HUES6 (cell line): ENCODE measurements at regions not wholly inside any gene's neighbourhood (a gene's known extent, or its start where the extent isn't known, plus 50 kb on each side); places are given as distances from the start of the nearest gene placed in this dataset.

Experiments
- H3K27ac ChIP-seq: 2 replicates; pipeline ENCODE4 v1.7.0; 2013; ENCODE audit warnings: low read depth, mild to moderate bottlenecking, low read length, inconsistent platforms
- H3K27me3 ChIP-seq: 2 replicates; pipeline ENCODE4 v1.6.1; 2013; ENCODE audit warnings: low read length; ENCODE audit not compliant: control insufficient read depth, insufficient read depth
- H3K36me3 ChIP-seq: 2 replicates; pipeline ENCODE4 v1.6.1; 2013; ENCODE audit warnings: low read length; ENCODE audit not compliant: control insufficient read depth, insufficient read depth
- H3K4me1 ChIP-seq: 2 replicates; pipeline ENCODE4 v1.6.1; 2013; ENCODE audit warnings: low read length; ENCODE audit not compliant: control insufficient read depth, insufficient read depth
- H3K4me3 ChIP-seq: 2 replicates; pipeline ENCODE4 v1.5.1; 2013; ENCODE audit warnings: low read depth, low read length
- H3K9ac ChIP-seq: one replicate; pipeline ENCODE4 v1.6.1; 2013; ENCODE audit warnings: mild to moderate bottlenecking, low read length
- H3K9me3 ChIP-seq: 2 replicates; pipeline ENCODE4 v1.6.1; 2013; ENCODE audit warnings: low read depth, low read length; ENCODE audit not compliant: control insufficient read depth, insufficient read depth

GRCh38 chr15:61537337-61537736 lies 308.2 kb upstream of the RORA start:
- no peak overlapping the region for H3K9ac ChIP-seq
- H3K27ac ChIP-seq: no peak overlapping the region
- H3K36me3 ChIP-seq: no peaks in the 10 kb centered on the region

GRCh38 chr15:61534986-61535385 lies 305.9 kb upstream of the RORA start:
- no peak overlapping the region for H3K9ac ChIP-seq
- H3K27ac ChIP-seq: no peak overlapping the region
- H3K4me1 ChIP-seq: no peaks in the 10 kb centered on the region
- no peak overlapping the region for H3K4me3 ChIP-seq
- H3K36me3 ChIP-seq: no peaks in the 10 kb centered on the region
- no peaks in the 10 kb centered on the region for H3K27me3 ChIP-seq
- H3K9me3 ChIP-seq: no peaks in the 10 kb centered on the region

More at GRCh38 chr15:61537337-61537736, 308.2 kb upstream of the RORA start:
- no peaks in the 10 kb centered on the region for H3K9me3 ChIP-seq
- H3K4me3 ChIP-seq: no peak overlapping the region
- H3K27me3 ChIP-seq: no peaks in the 10 kb centered on the region
- H3K4me1 ChIP-seq: no peaks in the 10 kb centered on the region

GRCh38 chr15:61530769-61531168 lies 301.7 kb upstream of the RORA start:
- no peaks in the 10 kb centered on the region for H3K27me3 ChIP-seq
- peaks cover 15% of the 10 kb centered on the region for H3K4me1 ChIP-seq
- H3K36me3 ChIP-seq: no peaks in the 10 kb centered on the region
- H3K4me3 ChIP-seq: no peak overlapping the region
- H3K9me3 ChIP-seq: no peaks in the 10 kb centered on the region
- no peak overlapping the region for H3K9ac ChIP-seq
- H3K27ac ChIP-seq: no peak overlapping the region

GRCh38 chr15:61528581-61528910 lies 299.4 kb upstream of the RORA start:
- no peak overlapping the region for H3K9ac ChIP-seq
- H3K27ac ChIP-seq: no peak overlapping the region
- H3K4me3 ChIP-seq: 0 out of 2 replicates have a peak overlapping the region, but pooled peaks have one; percentile 3
- no peaks in the 10 kb centered on the region for H3K9me3 ChIP-seq
- H3K4me1 ChIP-seq: peaks cover 15% of the 10 kb centered on the region
- H3K27me3 ChIP-seq: no peaks in the 10 kb centered on the region
- H3K36me3 ChIP-seq: no peaks in the 10 kb centered on the region

- H3K27ac ChIP-seq: no peak overlapping the region
Observed at GRCh38 chr15:61527836-61528580, 298.9 kb upstream of the RORA start.

GRCh38 chr15:61524545-61524944 lies 295.4 kb upstream of the RORA start:
- H3K36me3 ChIP-seq: no peaks in the 10 kb centered on the region
- H3K27ac ChIP-seq: no peak overlapping the region
- no peak overlapping the region for H3K4me3 ChIP-seq
- peaks cover 15% of the 10 kb centered on the region for H3K4me1 ChIP-seq
- H3K9ac ChIP-seq: no peak overlapping the region
- H3K9me3 ChIP-seq: no peaks in the 10 kb centered on the region
- no peaks in the 10 kb centered on the region for H3K27me3 ChIP-seq

More at GRCh38 chr15:61527836-61528580, 298.9 kb upstream of the RORA start:
- H3K4me3 ChIP-seq: 0 out of 2 replicates have a peak overlapping the region, but pooled peaks have one; percentile 3
- no peaks in the 10 kb centered on the region for H3K36me3 ChIP-seq
- no peaks in the 10 kb centered on the region for H3K27me3 ChIP-seq
- no peak overlapping the region for H3K9ac ChIP-seq
- no peaks in the 10 kb centered on the region for H3K9me3 ChIP-seq
- H3K4me1 ChIP-seq: peaks cover 15% of the 10 kb centered on the region

- H3K9ac ChIP-seq: no peak overlapping the region
- H3K27ac ChIP-seq: no peak overlapping the region
- H3K4me1 ChIP-seq: peaks cover 17% of the 10 kb centered on the region
- H3K27me3 ChIP-seq: no peaks in the 10 kb centered on the region
- no peaks in the 10 kb centered on the region for H3K9me3 ChIP-seq
- H3K36me3 ChIP-seq: no peaks in the 10 kb centered on the region
- no peak overlapping the region for H3K4me3 ChIP-seq
Observed at GRCh38 chr15:61524086-61524485, 295.0 kb upstream of the RORA start.

- H3K9ac ChIP-seq: no peak overlapping the region
- peaks cover 14% of the 10 kb centered on the region; the same call in 1 of the 2 replicates for H3K4me1 ChIP-seq
- H3K36me3 ChIP-seq: no peaks in the 10 kb centered on the region
- no peak overlapping the region for H3K27ac ChIP-seq
- no peak overlapping the region for H3K4me3 ChIP-seq
- H3K27me3 ChIP-seq: no peaks in the 10 kb centered on the region
- H3K9me3 ChIP-seq: no peaks in the 10 kb centered on the region
Observed at GRCh38 chr15:61522411-61522810, 293.3 kb upstream of the RORA start.

- H3K9me3 ChIP-seq: no peaks in the 10 kb centered on the region
- no peak overlapping the region for H3K9ac ChIP-seq
- H3K4me3 ChIP-seq: no peak overlapping the region
- peaks cover 14% of the 10 kb centered on the region; the same call in 1 of the 2 replicates for H3K4me1 ChIP-seq
- no peaks in the 10 kb centered on the region for H3K36me3 ChIP-seq
- no peaks in the 10 kb centered on the region for H3K27me3 ChIP-seq
- H3K27ac ChIP-seq: no peak overlapping the region
Observed at GRCh38 chr15:61521953-61522352, 292.9 kb upstream of the RORA start.

GRCh38 chr15:61519296-61519695 lies 290.2 kb upstream of the RORA start:
- H3K9ac ChIP-seq: no peak overlapping the region
- H3K9me3 ChIP-seq: no peaks in the 10 kb centered on the region
- H3K4me1 ChIP-seq: peaks cover 14% of the 10 kb centered on the region; the same call in 1 of the 2 replicates
- H3K27me3 ChIP-seq: no peaks in the 10 kb centered on the region
- H3K27ac ChIP-seq: no peak overlapping the region
- no peak overlapping the region for H3K4me3 ChIP-seq
- no peaks in the 10 kb centered on the region for H3K36me3 ChIP-seq

- Histone ChIP-seq H3K36me3 (no peaks in the 10 kb centered on the region), H3K4me3 (no peak overlapping the region), H3K9me3 (no peaks in the 10 kb centered on the region), H3K4me1 (peaks cover 14% of the 10 kb centered on the region; the same call in 1 of the 2 replicates), H3K27ac (no peak overlapping the region), H3K27me3 (no peaks in the 10 kb centered on the region), H3K9ac (no peak overlapping the region)
Observed at GRCh38 chr15:61518191-61518950, 289.3 kb upstream of the RORA start.
